ENCODE measurements at regions not wholly inside any gene's neighbourhood (a gene's known extent, or its start where the extent isn't known, plus 50 kb on each side); places are given as distances from the start of the nearest gene placed in this dataset.
A peak's percentile ranks its signal among the peaks of the same experiment; 100 is the strongest.

DNA sequence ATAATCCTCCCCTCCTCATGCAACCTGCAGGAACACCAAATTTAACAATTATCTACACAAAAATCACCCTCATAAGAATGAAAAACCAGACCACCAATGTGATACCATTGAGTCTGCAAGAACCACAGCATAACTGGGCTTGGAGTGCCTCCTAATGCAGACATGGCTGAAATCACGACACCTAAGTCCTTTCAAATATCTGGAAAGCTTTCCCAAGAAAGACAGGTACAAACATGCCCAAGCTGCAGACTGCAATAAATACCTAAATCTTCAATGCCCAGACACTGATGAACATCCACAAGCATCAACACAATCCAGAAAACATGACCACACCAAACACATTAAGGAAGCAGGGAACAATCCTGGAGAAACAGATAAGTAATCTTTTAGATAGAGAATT lies 417.1 kb downstream of the LMO7 start:
- TF ChIP-seq, protein P1, sequence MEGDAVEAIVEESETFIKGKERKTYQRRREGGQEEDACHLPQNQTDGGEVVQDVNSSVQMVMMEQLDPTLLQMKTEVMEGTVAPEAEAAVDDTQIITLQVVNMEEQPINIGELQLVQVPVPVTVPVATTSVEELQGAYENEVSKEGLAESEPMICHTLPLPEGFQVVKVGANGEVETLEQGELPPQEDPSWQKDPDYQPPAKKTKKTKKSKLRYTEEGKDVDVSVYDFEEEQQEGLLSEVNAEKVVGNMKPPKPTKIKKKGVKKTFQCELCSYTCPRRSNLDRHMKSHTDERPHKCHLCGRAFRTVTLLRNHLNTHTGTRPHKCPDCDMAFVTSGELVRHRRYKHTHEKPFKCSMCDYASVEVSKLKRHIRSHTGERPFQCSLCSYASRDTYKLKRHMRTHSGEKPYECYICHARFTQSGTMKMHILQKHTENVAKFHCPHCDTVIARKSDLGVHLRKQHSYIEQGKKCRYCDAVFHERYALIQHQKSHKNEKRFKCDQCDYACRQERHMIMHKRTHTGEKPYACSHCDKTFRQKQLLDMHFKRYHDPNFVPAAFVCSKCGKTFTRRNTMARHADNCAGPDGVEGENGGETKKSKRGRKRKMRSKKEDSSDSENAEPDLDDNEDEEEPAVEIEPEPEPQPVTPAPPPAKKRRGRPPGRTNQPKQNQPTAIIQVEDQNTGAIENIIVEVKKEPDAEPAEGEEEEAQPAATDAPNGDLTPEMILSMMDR (IDR thresholded peaks at IDR 0.05), result no peak
- TF ChIP-seq POLR2A (IDR thresholded peaks at IDR 0.05), result no peak
- Histone ChIP-seq H3K27me3 (no peaks in the 10 kb centered on the region), H3K36me3 (replicated peaks in 1 of 2; ENCODE audit: insufficient read depth in 1 of 2, low read depth in 2 of 2) (no peaks in the 10 kb centered on the region), H3K27ac (no peak overlapping the region), H3K4me3 (no peak overlapping the region), H3K4me1 (peaks cover 16% of the 10 kb centered on the region), H3K9me3 (no peaks in the 10 kb centered on the region)
- DNase-seq, result no peak
- ATAC-seq, result no peak
- 74 to 86% methylated on average over 1 of the region's 1 CpG for WGBS, 2 donors
- intact Hi-C loops (cut with DNase I), result no loop called here

DNA sequence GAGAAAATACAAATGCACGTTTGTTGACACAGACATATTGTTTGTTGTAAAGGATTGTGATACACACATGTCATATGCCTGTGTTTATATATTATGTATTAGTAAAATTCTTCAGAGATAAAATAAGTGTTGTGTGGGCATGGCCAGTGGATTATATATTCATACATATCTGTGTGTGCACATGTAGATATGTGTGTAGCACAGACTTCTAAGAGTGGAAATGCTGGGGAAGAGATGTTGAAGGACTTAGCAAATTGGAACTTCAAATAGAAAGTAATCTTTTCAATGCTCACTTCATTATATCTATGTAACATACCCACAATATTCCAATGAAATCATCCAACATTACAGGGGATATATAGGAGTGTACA lies 413.2 kb downstream of the LMO7 start:
- Histone ChIP-seq H3K27ac (no peak overlapping the region), H3K36me3 (replicated peaks in 1 of 2; ENCODE audit: insufficient read depth in 1 of 2, low read depth in 2 of 2) (no peaks in the 10 kb centered on the region), H3K4me1 (peaks cover 16% of the 10 kb centered on the region), H3K4me3 (no peak overlapping the region), H3K27me3 (no peaks in the 10 kb centered on the region), H3K9me3 (no peaks in the 10 kb centered on the region)
- WGBS, 2 donors, result 3 to 9% methylated on average over 1 of the region's 1 CpG
- TF ChIP-seq, protein P1 (IDR thresholded peaks at IDR 0.05), result no peak
- TF ChIP-seq POLR2A (IDR thresholded peaks at IDR 0.05), result no peak
- no peak for DNase-seq
- peak; percentile 25 for ATAC-seq
- intact Hi-C loops (cut with DNase I), result no loop called here

DNA sequence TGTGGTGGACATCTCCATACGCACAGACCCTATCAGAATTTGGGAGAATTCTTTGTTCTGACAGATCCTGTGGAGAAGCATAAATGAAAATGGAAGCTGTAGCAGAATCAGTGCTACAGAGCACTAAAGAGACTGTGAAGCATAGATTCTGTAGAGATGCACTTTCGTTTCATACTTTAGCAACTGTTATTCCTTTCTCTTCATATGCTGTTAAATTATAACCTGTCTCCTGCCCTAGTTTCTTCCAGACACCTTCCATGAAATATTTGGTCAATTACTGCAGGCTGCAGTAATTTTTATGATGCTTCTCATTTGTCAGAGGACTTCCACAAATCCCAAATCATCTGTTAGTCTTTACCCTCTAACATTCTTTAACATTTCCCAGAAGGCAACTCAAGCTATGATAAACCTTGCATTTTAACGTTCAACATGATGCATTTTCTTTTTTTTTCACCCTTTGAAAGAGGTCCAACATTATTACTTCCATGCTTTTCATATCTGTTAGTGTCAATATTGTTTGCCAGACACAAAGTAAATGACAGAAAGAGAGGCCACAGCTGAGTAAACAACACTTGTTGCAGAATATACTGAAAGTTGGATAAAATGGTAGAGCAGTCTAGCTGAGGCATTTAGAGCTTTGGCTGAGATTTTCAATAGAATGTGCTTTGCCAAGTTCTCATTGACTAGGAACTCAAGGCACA lies 412.7 kb downstream of the LMO7 start:
- Histone ChIP-seq H3K27ac (no peak overlapping the region), H3K4me3 (no peak overlapping the region), H3K9me3 (no peaks in the 10 kb centered on the region), H3K4me1 (peaks cover 16% of the 10 kb centered on the region), H3K36me3 (replicated peaks in 1 of 2; ENCODE audit: insufficient read depth in 1 of 2, low read depth in 2 of 2) (no peaks in the 10 kb centered on the region), H3K27me3 (no peaks in the 10 kb centered on the region)
- 29 to 45% methylated on average over 3 of the region's 3 CpGs for WGBS, 2 donors
- no peak for TF ChIP-seq POLR2A (IDR thresholded peaks at IDR 0.05)
- TF ChIP-seq, protein P1 (IDR thresholded peaks at IDR 0.05), result no peak
- ATAC-seq (peak; percentile 94), DNase-seq (peak in 2 of 4 donors; percentile 23 to 67)
- intact Hi-C loops (cut with DNase I), result no loop called here

DNA sequence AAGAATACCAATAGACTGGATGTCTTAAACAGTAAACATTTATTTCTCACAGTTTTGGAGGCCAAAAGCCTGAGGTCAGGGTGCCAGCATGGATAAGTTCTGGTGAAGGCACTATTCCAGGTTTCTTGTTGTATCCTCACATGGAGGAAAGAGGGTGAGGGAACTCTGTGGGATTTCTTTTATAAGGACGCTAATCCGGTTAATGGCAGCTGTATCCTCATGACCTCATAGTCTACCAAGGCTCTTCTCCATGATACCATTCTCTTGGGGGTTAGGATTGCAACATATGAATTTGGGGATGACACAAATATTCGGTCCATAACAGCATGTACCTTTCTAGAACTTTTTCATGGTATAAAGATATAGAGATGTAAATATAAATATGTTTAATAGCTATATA lies 412.0 kb downstream of the LMO7 start:
- H3K9me3 ChIP-seq, result no peaks in the 10 kb centered on the region
- no peak for TF ChIP-seq POLR2A (IDR thresholded peaks at IDR 0.05)
- TF ChIP-seq, protein P1 (IDR thresholded peaks at IDR 0.05), result no peak
- ATAC-seq (no peak), DNase-seq (no peak)
- 92 to 99% methylated on average over 3 of the region's 3 CpGs for WGBS, 2 donors
- no peak overlapping the region for H3K27ac ChIP-seq
- H3K4me3 ChIP-seq, result no peak overlapping the region
- H3K27me3 ChIP-seq, result no peaks in the 10 kb centered on the region
- intact Hi-C loops (cut with DNase I), result no loop called here
- peaks cover 16% of the 10 kb centered on the region for H3K4me1 ChIP-seq
- H3K36me3 ChIP-seq (replicated peaks in 1 of 2; ENCODE audit: insufficient read depth in 1 of 2, low read depth in 2 of 2), result no peaks in the 10 kb centered on the region

DNA sequence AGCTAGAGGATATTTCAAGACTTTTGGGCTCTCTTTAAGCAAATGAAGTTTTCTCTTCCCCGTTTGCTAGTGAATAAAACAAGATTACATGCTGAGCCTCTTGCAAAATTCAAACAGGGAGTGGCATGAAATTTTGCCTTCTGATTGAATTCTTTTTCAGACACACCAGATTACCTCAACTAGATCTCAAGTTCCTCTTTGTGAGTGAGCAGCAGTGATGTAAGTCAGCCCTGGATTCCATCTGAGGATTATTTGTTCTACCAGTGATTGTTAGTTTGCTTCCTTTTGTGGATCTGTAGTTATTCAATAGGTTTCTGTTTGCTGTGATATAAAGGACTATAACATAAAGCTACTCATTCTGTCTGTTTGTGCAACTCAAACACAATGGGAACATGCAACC lies 407.7 kb downstream of the LMO7 start:
- no peak overlapping the region for H3K27ac ChIP-seq
- H3K9me3 ChIP-seq, result no peaks in the 10 kb centered on the region
- WGBS, 2 donors, result 52 to 66% methylated on average over 1 of the region's 1 CpG
- no peaks in the 10 kb centered on the region for H3K27me3 ChIP-seq
- no peak for DNase-seq
- H3K4me3 ChIP-seq, result no peak overlapping the region
- peaks cover 5% of the 10 kb centered on the region for H3K4me1 ChIP-seq
- no peaks in the 10 kb centered on the region for H3K36me3 ChIP-seq (replicated peaks in 1 of 2; ENCODE audit: insufficient read depth in 1 of 2, low read depth in 2 of 2)
- intact Hi-C loops (cut with DNase I), result no loop called here
- no peak for ATAC-seq
- TF ChIP-seq, protein P1 (IDR thresholded peaks at IDR 0.05), result no peak
- TF ChIP-seq POLR2A (IDR thresholded peaks at IDR 0.05), result no peak

All from body of pancreas (tissue), 4 donors.